K562 (cell line): ENCODE measurements at regions not wholly inside any gene's neighbourhood (a gene's known extent, or its start where the extent isn't known, plus 50 kb on each side); places are given as distances from the start of the nearest gene placed in this dataset.

Source experiments
- ATAC-seq: fragments of 200-7000 bp; cut with Tn5 transposase; 3 replicates; pipeline ENCODE4 v1.9.1; 2020; ENCODE audit warnings: moderate library complexity
- BruUV-seq: library from RNA; stranded (reverse); fragments of 400-500 nt; replicated peaks from 2 replicates; lab custom pipeline; 2021; lab: Mats Ljungman, UMichigan
- CTCF ChIA-PET: fragments of 300-600 bp; formaldehyde crosslinking; extraction: SDS; loops from one replicate; lab custom pipeline; 2021; ENCODE audit warnings: low intra/inter-chr PET ratio; lab: Yijun Ruan, JAX
- POLR2A ChIA-PET: fragments of 300-600, 350-650 bp; sonication (Branson Sonifier 250); formaldehyde crosslinking; extraction: SDS; loops from one replicate; lab custom pipeline; 2021; ENCODE audit warnings: antibody characterized with exemption, inconsistent platforms; lab: Yijun Ruan, JAX
- DNase-seq, 4 experiments: peaks; one replicate each; pipeline versions ENCODE4 v3.0.0 to v3.0.0-alpha.2; 2011 to 2018; ENCODE audit warnings: low spot score in 3 of 4, mixed read lengths in 3 of 4; ENCODE audit errors: extremely low read depth in 1 of 4
- FAIRE-seq: peaks from 2 replicates; lab custom pipeline; 2011; peaks lifted over from hg19 to GRCh38; lab: Jason Lieb, UNC
- H2AFZ ChIP-seq: 2 replicates; pipeline ENCODE4 v1.6.0; 2011; ENCODE audit warnings: low read depth, low read length, control low read depth, inconsistent platforms
- H3K27ac ChIP-seq: fragments of 200-600 bp; 3 replicates; pipeline ENCODE4 v1.8.0; 2011; ENCODE audit warnings: low read depth, mild to moderate bottlenecking, control low read depth, inconsistent platforms, low read length, moderate library complexity, mixed read lengths; ENCODE audit errors: extremely low read depth
- H3K27me3 ChIP-seq, 2 experiments: fragments of 300-600 bp in 1 of 2; 2 replicates in 1 of 2; 3 replicates in 1 of 2; pipeline versions ENCODE4 v1.6.0 to v1.8.0; 2011; ENCODE audit warnings: inconsistent platforms in 2 of 2, low read length in 2 of 2, mild to moderate bottlenecking in 1 of 2, mixed read lengths in 1 of 2, moderate library complexity in 1 of 2; ENCODE audit not compliant: control insufficient read depth in 2 of 2, insufficient read depth in 2 of 2
- H3K36me3 ChIP-seq: fragments of 300-600 bp; 3 replicates; pipeline ENCODE4 v1.8.0; 2011; ENCODE audit warnings: mild to moderate bottlenecking, low read length, inconsistent platforms; ENCODE audit not compliant: control insufficient read depth, insufficient read depth
- H3K4me1 ChIP-seq, 2 experiments: fragments of 200-600 bp in 1 of 2; replicated peaks in 1 of 2; 2 replicates in 1 of 2; 3 replicates in 1 of 2; pipeline versions ENCODE4 v1.5.1 to v1.8.0; 2011; ENCODE audit warnings: inconsistent platforms in 2 of 2, low read length in 2 of 2, mild to moderate bottlenecking in 1 of 2, mixed read lengths in 1 of 2, moderate library complexity in 1 of 2; ENCODE audit not compliant: control insufficient read depth in 2 of 2, insufficient read depth in 2 of 2
- H3K4me2 ChIP-seq: 2 replicates; pipeline ENCODE4 v1.6.1; 2011; ENCODE audit warnings: low read length, control low read depth, inconsistent platforms, mixed read lengths; ENCODE audit not compliant: insufficient read depth
- H3K4me3 ChIP-seq: fragments of 200-600 bp; sonication (generic), shearing (Covaris generic); 2 replicates; pipeline ENCODE4 v1.5.1; 2016; ENCODE audit warnings: control low read depth, inconsistent platforms
- H3K79me2 ChIP-seq: fragments of 200-600 bp; 3 replicates; pipeline ENCODE4 v1.8.0; 2011; ENCODE audit warnings: low read length, inconsistent platforms; ENCODE audit not compliant: control insufficient read depth, insufficient read depth
- H3K9ac ChIP-seq, 2 experiments: 2 replicates each; pipeline versions ENCODE4 v1.6.0 to v1.6.1; 2011; ENCODE audit warnings: low read depth in 2 of 2, low read length in 2 of 2, control low read depth in 1 of 2, inconsistent platforms in 1 of 2, mild to moderate bottlenecking in 1 of 2, mixed read lengths in 1 of 2; ENCODE audit not compliant: insufficient read depth in 1 of 2
- H3K9me1 ChIP-seq: one replicate; pipeline ENCODE4 v1.6.0; 2011; ENCODE audit warnings: inconsistent platforms, mild to moderate bottlenecking, low read length, moderate library complexity; ENCODE audit not compliant: control insufficient read depth, insufficient read depth
- H3K9me3 ChIP-seq: replicated peaks from 2 replicates; pipeline ENCODE4 v1.5.1; 2011; ENCODE audit warnings: low read depth, low read length, inconsistent platforms; ENCODE audit not compliant: control insufficient read depth, insufficient read depth
- H4K20me1 ChIP-seq: replicated peaks from 2 replicates; pipeline ENCODE4 v1.6.1; 2011; ENCODE audit warnings: low read length, inconsistent platforms, mixed read lengths; ENCODE audit not compliant: control insufficient read depth, insufficient read depth
- CCAR2 ChIP-seq: fragments of 200-400 bp; formaldehyde crosslinking; IDR thresholded peaks from 2 replicates; pipeline ENCODE4 v1.6.1; 2017; ENCODE audit warnings: mild to moderate bottlenecking, low read depth, low read length
- CCNT2 ChIP-seq: IDR thresholded peaks from 2 replicates; pipeline ENCODE4 v1.6.1; 2011; ENCODE audit warnings: borderline replicate concordance, low read depth, mild to moderate bottlenecking, moderate library complexity, mixed read lengths, low read length; ENCODE audit not compliant: insufficient read length; ENCODE audit errors: extremely low read depth
- CREB1 ChIP-seq, 2 experiments: sonication (generic) in 1 of 2; formaldehyde crosslinking in 1 of 2; IDR thresholded peaks; 2 replicates each; pipeline versions ENCODE4 v1.6.1 to v1.8.0; 2012 to 2022; ENCODE audit warnings: inconsistent platforms in 1 of 2, mild to moderate bottlenecking in 1 of 2, missing genetic modification reagents in 1 of 2, moderate library complexity in 1 of 2
- DNMT1 ChIP-seq: fragments of 450-650 bp; IDR thresholded peaks from 2 replicates; pipeline ENCODE4 v1.6.1; 2016; ENCODE audit warnings: antibody characterized with exemption, mild to moderate bottlenecking
- HNRNPLL ChIP-seq: fragments of 200-400 bp; formaldehyde crosslinking; IDR thresholded peaks from 2 replicates; pipeline ENCODE4 v1.6.1; 2017; ENCODE audit warnings: low read length, low read depth, mild to moderate bottlenecking; ENCODE audit not compliant: poor library complexity, severe bottlenecking
- SMARCC2 ChIP-seq: fragments of 450-650 bp; IDR thresholded peaks from 2 replicates; pipeline ENCODE4 v1.6.1; 2017; ENCODE audit warnings: antibody characterized with exemption, moderate library complexity, mild to moderate bottlenecking, low read depth
- SNIP1 ChIP-seq: fragments of 450-650 bp; IDR thresholded peaks from 2 replicates; pipeline ENCODE4 v1.7.1; 2017; ENCODE audit warnings: low read depth, mild to moderate bottlenecking
- TCF7L2 ChIP-seq: fragments of 150-350 bp; IDR thresholded peaks from 2 replicates; pipeline ENCODE4 v1.6.1; 2016; ENCODE audit warnings: low read depth, mild to moderate bottlenecking, low read length, moderate library complexity
- ZNF668 ChIP-seq: fragments of 250-450 bp; sonication (Bioruptor Pico); IDR thresholded peaks from 2 replicates; pipeline ENCODE4 v1.8.0; 2022; ENCODE audit warnings: mild to moderate bottlenecking, inconsistent platforms
- WGBS: fragments of 100-300 bp; shearing (Covaris generic); methylation state at CpG from one replicate; pipeline ENCODE4 v1.1.6; 2016; ENCODE audit warnings: low coverage, mixed read lengths; ENCODE audit not compliant: insufficient coverage; ENCODE audit errors: missing lambda C conversion rate; 5-methylcytosine and 5-hydroxymethylcytosine counted together
- in situ Hi-C: fragments of 300-500 bp; cut with MboI; formaldehyde crosslinking; loops from 4 replicates; pipeline ENCODE4 v1.15.0; 2018; ENCODE audit warnings: inconsistent platforms, mixed read lengths
- intact Hi-C: fragments of 100-400 bp; cut with micrococcal nuclease; formaldehyde crosslinking; loops from 2 replicates; pipeline ENCODE4 v1.14.2; 2022
- TF ChIP-seq, protein P1 (sequence below): IDR thresholded peaks from 2 replicates; pipeline ENCODE4 v1.6.1; 2016; ENCODE audit warnings: missing genetic modification characterization, missing compliant biosample characterization
- TF ChIP-seq, protein P2 (sequence below): fragments of 150-350 bp; IDR thresholded peaks from 2 replicates; pipeline ENCODE4 v1.6.1; 2014; ENCODE audit warnings: low read depth, mild to moderate bottlenecking, low read length, borderline replicate concordance
- TF ChIP-seq, protein P3 (sequence below), 3 experiments: IDR thresholded peaks in 2 of 3; conservative IDR thresholded peaks in 1 of 3; 2 replicates each; pipeline ENCODE4 v1.5.1; 2011 to 2012; ENCODE audit warnings: low read length in 3 of 3, mild to moderate bottlenecking in 3 of 3, control low read depth in 2 of 3, improper control_type of control experiment in 1 of 3, inconsistent platforms in 1 of 3, low read depth in 1 of 3, mixed read lengths in 1 of 3, moderate library complexity in 1 of 3; ENCODE audit not compliant: insufficient read depth in 2 of 3
- TF ChIP-seq, protein P4 (sequence below): fragments of 250-450 bp; sonication (Bioruptor Pico); IDR thresholded peaks from 2 replicates; pipeline ENCODE4 v1.5.0; 2021

DNA sequence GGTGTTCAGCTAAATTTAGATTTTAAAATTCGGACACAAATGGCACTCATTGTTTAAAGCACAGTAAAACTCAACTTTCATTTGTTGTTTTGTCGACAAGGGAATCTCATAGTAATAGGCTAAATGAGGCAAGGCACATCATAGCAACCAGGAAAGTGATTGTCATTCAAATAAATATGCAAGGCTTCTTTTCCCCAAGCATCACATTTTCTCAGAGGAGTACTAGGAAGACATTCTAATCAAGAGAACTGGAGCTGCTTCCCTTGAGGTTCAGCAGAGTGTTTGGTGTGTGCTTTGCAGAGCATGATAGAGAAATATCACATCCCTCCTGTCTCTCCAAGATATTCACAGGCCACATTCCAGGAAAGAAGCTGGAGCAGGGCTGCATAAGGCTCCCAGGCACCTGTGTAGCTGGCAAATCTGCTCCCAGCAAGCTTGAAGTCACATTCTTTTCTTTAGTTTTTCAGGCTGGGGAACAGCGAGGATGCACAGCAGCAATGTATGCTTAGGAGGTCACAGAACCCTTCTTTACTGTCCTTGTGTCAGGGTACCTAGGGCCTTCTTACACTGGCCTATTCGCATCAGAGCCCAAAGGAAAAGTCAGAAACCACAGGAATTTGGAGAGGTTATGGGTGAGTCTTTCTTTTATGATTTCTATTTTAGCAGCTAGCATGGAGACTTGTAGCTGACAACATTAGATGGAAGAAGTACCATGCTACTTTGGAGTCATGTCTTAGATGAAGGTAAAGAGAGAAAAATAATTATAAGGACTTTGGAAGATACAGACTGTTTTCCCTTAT lies 95.9 kb upstream of the HDAC9 start:
- Histone ChIP-seq H3K9me1 (no peaks in the 10 kb centered on the region), H2AFZ (no peak overlapping the region), H3K4me2 (no peak overlapping the region), H3K9me3 (no peaks in the 10 kb centered on the region; the same call in 1 of the 2 replicates), H3K27ac (no peak overlapping the region), H3K4me1 (no peaks in the 10 kb centered on the region), H3K79me2 (no peaks in the 10 kb centered on the region), H3K27me3 (no peaks in the 10 kb centered on the region), H3K36me3 (no peaks in the 10 kb centered on the region), H4K20me1 (no peaks in the 10 kb centered on the region), H3K9ac (no peak overlapping the region), H3K4me3 (no peak overlapping the region)
- ATAC-seq, result no peak
- CTCF ChIA-PET, result no interaction called here
- no peak for DNase-seq
- in situ Hi-C loops, result no loop called here
- WGBS, result 0% methylated on average over 4 of the region's 4 CpGs
- POLR2A ChIA-PET, result no interaction called here
- no peak for FAIRE-seq
- intact Hi-C loops, result no loop called here
- BruUV-seq, result no TSS peak
- TF ChIP-seq, protein P1, sequence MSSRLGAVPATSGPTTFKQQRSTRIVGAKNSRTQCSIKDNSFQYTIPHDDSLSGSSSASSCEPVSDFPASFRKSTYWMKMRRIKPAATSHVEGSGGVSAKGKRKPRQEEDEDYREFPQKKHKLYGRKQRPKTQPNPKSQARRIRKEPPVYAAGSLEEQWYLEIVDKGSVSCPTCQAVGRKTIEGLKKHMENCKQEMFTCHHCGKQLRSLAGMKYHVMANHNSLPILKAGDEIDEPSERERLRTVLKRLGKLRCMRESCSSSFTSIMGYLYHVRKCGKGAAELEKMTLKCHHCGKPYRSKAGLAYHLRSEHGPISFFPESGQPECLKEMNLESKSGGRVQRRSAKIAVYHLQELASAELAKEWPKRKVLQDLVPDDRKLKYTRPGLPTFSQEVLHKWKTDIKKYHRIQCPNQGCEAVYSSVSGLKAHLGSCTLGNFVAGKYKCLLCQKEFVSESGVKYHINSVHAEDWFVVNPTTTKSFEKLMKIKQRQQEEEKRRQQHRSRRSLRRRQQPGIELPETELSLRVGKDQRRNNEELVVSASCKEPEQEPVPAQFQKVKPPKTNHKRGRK (tag), result no peak
- TF ChIP-seq TCF7L2 (no peak), SMARCC2 (no peak), CREB1 (IDR thresholded peaks at IDR 0.05) (no peak), CREB1 (CRISPR knock-in tag; IDR thresholded peaks at IDR 0.05) (no peak), HNRNPLL (no peak), CCAR2 (no peak), SNIP1 (no peak), ZNF668 (no peak), CCNT2 (no peak), DNMT1 (no peak)
- TF ChIP-seq, protein P2, sequence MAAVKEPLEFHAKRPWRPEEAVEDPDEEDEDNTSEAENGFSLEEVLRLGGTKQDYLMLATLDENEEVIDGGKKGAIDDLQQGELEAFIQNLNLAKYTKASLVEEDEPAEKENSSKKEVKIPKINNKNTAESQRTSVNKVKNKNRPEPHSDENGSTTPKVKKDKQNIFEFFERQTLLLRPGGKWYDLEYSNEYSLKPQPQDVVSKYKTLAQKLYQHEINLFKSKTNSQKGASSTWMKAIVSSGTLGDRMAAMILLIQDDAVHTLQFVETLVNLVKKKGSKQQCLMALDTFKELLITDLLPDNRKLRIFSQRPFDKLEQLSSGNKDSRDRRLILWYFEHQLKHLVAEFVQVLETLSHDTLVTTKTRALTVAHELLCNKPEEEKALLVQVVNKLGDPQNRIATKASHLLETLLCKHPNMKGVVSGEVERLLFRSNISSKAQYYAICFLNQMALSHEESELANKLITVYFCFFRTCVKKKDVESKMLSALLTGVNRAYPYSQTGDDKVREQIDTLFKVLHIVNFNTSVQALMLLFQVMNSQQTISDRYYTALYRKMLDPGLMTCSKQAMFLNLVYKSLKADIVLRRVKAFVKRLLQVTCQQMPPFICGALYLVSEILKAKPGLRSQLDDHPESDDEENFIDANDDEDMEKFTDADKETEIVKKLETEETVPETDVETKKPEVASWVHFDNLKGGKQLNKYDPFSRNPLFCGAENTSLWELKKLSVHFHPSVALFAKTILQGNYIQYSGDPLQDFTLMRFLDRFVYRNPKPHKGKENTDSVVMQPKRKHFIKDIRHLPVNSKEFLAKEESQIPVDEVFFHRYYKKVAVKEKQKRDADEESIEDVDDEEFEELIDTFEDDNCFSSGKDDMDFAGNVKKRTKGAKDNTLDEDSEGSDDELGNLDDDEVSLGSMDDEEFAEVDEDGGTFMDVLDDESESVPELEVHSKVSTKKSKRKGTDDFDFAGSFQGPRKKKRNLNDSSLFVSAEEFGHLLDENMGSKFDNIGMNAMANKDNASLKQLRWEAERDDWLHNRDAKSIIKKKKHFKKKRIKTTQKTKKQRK, result no peak
- TF ChIP-seq, protein P3, sequence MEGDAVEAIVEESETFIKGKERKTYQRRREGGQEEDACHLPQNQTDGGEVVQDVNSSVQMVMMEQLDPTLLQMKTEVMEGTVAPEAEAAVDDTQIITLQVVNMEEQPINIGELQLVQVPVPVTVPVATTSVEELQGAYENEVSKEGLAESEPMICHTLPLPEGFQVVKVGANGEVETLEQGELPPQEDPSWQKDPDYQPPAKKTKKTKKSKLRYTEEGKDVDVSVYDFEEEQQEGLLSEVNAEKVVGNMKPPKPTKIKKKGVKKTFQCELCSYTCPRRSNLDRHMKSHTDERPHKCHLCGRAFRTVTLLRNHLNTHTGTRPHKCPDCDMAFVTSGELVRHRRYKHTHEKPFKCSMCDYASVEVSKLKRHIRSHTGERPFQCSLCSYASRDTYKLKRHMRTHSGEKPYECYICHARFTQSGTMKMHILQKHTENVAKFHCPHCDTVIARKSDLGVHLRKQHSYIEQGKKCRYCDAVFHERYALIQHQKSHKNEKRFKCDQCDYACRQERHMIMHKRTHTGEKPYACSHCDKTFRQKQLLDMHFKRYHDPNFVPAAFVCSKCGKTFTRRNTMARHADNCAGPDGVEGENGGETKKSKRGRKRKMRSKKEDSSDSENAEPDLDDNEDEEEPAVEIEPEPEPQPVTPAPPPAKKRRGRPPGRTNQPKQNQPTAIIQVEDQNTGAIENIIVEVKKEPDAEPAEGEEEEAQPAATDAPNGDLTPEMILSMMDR (IDR thresholded peaks at IDR 0.05 in 2 of 3, conservative IDR thresholded peaks at IDR 0.05 in 1 of 3; ENCODE audit: insufficient read depth in 2 of 3, low read depth in 1 of 3, low read length in 3 of 3), result no peak
- TF ChIP-seq, protein P4, sequence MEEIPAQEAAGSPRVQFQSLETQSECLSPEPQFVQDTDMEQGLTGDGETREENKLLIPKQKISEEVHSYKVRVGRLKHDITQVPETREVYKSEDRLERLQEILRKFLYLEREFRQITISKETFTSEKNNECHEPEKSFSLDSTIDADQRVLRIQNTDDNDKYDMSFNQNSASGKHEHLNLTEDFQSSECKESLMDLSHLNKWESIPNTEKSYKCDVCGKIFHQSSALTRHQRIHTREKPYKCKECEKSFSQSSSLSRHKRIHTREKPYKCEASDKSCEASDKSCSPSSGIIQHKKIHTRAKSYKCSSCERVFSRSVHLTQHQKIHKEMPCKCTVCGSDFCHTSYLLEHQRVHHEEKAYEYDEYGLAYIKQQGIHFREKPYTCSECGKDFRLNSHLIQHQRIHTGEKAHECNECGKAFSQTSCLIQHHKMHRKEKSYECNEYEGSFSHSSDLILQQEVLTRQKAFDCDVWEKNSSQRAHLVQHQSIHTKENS (CRISPR knock-in tag), result no peak
